HG03280 (cell line): ENCODE measurements at regions not wholly inside any gene's neighbourhood (a gene's known extent, or its start where the extent isn't known, plus 50 kb on each side); places are given as distances from the start of the nearest gene placed in this dataset.

Experiments
- ATAC-seq: cut with Tn5 transposase; IDR thresholded peaks from one replicate; pipeline ENCODE4 v1.9.1; 2021; ENCODE audit warnings: mild to moderate bottlenecking, moderate library complexity; ENCODE audit not compliant: unreplicated experiment

DNA sequence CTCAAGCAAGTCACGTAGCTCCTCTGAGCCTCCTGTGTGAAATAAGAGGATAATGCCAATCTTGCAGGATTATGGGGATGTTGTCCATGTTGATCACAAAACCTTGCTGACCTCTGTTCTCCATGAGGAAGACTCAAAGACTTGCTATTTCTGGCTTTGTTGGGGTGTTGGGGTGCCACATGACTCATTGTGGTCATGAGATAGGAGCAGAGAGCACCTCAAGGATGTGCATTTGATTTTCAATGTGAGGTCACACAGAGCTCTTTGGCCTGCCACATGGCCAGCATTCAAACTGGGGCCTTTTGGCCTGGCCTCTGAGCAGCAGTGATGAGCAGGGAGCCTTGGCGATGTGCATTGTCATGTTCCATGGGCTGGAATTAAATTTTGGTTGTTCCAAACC, 380.3 kb downstream of the GADD45G start:
- ATAC-seq, result no peak

DNA sequence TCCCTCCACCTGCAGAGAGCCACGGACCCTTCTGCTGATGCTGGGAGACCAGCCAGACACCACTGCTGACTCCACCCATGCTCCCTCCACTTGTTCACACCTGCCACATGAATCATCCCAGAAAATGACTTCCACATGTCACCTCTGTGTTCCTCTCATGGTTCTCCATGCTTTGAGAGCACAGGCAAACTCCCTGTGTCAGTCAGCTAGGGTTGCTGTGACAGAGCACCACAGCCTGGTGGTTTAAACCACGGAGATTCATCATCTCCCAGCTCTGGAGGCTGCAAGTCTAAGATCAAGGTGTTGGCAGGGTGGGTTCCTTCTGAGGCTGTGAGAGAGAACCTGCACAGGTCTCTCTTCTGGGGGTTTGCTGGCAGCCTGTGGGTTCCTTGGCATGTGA, 381.4 kb downstream of the GADD45G start:
- ATAC-seq, result no peak

DNA sequence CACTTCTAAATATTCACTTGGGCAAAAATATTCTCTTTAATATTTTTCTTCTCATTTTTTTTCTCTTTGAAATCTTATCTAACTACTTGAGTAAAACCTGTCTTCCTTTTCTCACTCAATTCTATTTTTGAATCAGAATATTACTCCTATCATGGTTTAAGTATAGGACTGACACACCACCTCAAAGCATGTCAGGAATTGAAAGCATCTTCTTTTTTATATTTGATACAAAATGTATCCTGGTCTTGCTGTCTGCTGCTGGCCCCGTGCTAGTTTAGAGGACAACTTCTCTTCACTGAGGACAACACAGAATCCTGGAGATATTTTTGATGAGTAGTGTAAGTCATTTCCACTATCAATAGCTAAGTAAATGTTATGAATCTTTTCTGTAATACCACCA, 383.6 kb downstream of the GADD45G start:
- ATAC-seq, result no peak

DNA sequence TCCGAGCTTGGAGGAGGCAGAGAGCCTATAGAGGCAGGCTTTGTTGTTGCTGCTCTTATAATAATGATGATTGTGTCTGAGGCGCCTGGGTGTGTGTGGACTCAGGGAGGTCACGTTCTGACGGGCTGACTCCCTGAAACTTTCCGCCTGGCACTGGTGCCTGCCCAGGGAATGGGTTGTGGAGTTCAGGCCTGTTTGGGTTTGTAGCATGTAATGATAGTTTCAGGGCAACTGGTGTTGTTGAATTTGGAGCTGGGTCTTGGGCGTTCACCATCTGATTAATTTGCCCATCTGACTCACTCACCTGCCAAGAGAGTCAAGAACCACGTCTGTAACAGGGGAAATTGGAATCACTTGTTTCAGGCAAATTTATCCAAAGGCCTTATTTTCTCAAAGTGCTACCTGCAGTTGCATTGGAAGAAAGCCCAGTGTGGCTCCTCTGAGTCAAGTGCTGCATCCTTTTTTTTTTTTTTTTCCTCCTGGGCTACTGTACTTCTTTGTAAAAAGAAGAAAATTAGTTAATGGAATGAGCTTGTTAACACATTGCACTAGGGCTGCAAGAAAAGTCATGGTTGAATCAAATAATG, 386.5 kb downstream of the GADD45G start:
- ATAC-seq, result no peak

DNA sequence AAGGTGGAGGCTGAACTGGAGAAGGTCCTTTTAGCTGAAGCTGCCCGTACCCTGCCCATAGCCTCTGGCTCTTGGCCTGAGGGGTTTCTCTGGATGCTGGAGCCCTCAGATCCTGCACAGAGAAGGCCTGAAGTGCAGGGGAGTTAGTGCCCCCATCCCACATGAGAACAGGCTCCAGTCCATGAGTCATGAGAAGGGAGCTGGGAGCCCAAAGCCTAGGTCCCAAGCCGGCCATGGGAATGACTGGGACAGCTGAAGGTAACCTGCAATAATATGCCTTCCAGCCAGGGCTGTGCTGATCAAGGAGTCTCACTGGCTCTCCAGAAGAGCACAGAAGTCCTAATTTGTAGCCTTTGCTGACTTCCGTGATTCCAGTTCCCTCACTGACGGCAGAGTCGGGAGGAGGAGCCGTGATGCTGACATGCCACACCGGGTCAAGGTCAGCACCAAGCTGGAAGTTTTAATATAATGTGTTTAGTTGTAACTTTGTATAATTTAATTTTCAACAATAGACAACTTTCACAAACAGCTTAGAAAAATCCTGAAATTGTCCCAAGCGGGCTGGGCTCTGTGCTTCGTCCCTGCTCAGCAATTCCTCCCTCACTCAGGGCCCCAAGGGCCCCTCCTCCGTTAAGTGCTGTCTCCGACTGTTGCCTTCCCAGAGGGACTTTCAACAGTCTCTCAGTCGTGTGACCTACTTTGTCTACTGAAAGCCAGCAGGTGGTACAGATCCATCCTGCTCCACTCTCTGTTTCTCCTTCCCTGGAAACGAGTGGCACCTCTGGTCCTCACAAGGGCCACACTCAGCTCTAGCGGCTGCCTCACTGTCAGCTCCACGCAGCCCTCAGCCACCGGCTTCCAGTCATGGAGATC, 387.8 kb downstream of the GADD45G start:
- no peak for ATAC-seq

DNA sequence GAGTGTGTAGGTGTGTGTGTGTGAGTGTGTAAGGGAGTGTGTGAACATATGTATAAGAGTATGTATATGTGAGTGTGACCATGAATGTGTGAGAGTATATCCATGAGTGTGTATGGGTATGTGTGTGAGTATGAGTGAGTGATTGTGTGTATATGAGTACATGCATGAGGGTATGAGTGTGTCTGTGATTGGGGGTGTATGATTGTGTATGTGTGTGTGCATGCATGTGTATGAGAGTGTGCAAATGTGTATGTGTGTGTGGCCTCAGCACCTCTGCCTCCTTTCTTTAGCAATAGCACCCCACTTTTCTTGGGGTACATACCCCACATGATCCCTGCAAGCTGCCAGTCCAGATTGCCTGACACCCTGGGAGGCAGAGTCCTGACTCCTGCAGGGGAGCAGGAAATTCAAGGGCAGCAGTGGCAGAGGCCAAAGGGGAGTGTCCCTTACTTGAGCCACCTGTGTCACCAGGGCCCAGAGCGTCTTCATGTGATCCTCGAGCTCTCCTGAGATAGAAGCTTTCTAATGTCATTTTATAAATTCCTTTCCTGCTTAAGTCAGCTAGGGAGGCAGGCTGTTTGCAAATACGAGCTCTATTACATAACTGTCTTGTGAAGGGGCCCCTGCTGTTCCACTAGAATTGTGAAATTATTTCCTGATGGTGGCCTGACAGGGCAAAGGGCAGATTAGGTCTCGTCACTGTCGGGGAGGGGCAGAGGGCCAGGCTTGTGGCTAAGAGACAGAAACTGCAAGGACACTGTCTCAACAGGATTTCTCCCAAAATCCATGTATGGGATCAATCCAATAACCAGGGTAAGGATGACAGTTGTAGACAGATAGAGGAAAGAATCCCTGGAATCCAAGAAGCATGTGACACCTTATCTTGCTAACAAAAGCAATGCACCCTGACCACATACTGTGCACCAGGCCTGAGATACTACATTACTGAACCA, 389.1 kb downstream of the GADD45G start:
- no peak for ATAC-seq

DNA sequence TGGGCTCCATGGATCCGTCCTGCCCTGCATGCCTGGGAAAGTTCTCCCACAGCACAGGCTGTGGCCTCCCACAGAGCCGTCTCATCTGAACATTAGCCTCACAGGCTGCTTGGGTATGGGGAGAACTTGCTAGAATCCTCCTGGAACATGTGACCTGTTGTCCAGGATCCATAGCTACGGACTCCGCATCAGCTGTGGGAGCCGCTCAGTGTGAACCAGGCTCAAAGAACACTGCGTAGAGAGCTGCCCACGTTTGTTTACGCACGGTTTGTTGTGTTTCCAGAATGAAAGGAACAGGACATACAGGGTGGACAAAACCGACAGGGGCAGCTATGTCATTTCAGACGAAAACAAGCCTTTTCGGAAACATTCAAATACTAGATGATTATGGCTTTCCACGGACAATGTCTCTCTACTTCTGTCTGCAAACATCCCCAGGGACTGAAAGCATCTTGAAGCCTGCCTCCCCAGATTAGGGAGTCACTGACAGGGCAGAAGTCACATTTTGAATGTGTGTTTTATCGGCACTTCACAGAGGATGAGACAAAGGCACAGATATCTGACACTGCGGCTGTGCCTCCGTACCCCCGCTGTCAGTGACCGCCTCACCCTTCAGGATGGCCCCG, 390.3 kb downstream of the GADD45G start:
- ATAC-seq, result no peak

DNA sequence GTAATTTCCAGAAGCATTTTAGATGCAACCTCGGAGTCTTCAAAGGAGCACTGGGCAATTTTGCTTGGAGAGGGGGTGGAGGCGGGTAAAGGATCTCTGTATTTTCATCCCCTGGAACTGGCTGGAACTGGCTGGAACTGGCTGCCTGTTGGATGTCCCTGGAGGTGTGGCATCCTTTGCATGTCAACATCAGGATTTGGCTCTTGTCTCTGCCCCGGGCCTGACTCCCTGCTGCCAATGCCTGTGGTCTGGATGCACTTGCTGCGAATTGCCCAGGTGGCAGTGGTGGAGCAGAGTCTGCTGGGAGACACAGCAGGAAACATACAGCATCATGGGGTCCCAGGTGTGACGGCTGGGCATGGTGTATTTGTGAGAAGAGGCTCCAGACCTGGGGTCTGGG, 391.3 kb downstream of the GADD45G start:
- ATAC-seq, result no peak

DNA sequence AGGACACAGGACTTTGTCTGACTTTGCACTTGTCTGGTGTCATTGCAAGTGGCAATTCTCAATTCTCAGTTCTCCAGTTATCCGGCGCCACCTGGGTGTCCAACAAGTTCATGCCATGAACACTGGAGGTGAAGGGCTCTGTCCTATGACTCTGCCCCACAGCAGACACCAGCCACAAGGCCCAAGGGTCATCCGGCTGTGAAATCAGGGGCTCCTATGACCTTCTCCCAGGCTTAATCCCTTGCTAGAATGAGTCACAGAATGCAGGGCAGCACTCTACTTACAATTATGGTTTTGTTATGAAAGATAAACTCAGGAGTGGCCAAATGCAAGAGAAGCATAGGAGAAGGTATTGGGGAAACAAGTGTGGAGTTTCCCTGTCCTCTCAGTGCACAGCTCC, 392.0 kb downstream of the GADD45G start:
- ATAC-seq, result no peak

DNA sequence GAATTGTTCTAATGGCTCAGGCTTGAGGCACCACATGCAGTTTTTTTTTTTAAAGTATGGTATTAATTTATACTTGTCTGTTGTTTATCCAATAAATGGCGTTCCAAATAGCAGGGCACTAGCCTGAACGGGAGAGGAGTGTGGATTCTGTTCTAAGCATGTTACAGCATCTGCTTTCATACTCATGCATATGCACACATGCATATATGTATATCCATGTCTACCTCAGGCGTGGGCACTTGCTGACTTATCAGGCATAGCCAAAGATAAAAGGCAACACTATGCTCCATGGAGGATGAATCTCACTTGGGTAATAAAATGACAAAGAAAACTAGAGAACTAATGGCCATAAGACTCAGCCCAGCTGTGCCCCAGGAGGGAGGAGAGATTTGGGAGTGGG, 393.8 kb downstream of the GADD45G start:
- ATAC-seq, result no peak

DNA sequence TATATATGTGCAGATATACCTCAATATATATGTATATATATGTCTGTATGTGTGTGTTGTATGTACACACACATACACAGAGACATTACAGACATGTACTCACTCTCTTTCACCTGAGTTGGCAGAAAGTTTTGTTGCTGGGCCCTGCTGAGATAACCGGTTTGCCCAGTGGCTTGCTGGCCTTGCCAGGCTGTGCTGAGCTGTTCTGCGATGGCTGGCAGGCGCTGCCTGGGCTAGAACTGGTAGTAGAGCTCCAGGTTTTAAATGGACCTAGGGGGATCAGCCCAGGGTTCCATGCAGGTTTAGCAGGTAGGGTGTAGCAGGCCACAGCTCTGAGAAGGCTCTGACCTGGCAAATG, 394.3 kb downstream of the GADD45G start:
- no peak for ATAC-seq

DNA sequence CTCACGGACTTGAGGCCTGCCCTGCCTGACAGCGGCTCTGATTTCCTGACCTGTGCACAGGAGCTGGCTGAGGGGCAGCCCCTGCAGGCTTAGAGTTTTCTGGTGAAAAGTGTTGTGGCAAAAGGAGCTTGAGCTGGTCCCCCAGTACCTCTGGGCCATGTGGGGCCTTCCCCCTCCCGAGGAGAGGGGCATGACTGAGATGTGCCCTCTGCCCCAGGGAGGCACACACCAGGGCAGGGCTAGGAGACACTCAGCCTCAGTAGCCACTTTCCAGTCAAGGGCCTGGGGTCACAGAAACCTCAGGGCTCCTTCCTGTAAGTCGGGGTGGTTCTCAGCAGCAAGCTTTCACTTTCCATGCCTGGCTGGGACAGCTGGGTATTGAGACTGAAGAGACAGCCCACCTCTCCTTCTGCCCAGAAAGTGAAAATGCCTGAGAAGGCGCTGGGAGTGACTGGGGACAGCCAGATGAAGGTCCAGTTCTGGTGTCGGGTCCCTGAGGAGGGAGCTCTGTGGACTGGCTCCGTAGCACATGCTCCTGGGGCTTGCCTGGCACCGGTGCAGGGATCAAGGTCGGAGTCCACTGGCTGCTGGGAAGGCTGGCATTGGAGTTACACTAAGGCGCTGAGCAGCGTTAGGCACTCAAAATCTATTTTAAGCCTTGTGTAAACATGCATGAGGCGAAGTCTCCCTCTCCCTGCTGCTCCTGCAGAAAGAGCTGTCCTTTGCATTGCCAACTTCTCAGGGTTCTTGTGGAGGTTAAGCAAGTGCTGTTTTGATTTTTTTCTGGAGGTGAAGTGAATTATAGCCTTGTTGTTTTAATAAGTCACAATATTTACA, 394.9 kb downstream of the GADD45G start:
- ATAC-seq, result peak; percentile 92

DNA sequence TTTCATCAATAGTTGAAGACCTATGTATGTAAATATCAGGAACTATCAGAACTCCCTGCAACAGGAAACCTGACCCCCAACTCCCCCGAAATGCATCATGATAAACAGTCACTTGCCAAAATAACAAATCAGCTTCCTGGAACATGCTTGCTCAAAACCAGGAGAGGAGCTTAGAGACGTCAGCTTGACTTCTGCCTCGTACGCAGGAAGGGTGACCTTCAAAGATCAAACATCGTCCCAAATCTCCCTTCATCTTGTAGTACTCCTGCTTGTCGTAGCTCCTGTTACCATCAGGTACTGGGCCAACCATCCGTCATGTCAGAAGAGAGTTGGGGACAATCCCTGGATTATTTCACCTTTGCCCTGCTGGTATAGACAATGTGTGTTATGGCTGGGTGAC, 396.1 kb downstream of the GADD45G start:
- no peak for ATAC-seq

DNA sequence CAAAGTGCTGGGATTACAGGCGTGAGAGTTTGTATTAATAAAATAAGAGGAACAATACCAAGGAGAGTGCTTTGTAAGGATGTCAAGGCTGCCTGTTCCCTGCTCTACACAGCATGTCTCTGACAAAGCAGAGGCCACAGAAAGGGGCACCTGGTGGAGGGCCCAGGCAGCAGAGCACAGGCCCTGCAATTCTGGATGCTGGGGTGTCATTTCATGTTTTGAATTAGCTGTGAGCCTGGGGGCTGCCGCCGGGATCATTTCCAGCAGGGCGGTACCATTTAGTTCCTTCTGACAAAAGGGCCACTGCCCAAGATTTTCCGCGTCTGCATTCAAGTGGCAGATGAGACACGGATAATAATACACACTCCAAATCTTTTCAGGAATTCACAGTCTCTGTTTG, 396.9 kb downstream of the GADD45G start:
- ATAC-seq, result no peak

DNA sequence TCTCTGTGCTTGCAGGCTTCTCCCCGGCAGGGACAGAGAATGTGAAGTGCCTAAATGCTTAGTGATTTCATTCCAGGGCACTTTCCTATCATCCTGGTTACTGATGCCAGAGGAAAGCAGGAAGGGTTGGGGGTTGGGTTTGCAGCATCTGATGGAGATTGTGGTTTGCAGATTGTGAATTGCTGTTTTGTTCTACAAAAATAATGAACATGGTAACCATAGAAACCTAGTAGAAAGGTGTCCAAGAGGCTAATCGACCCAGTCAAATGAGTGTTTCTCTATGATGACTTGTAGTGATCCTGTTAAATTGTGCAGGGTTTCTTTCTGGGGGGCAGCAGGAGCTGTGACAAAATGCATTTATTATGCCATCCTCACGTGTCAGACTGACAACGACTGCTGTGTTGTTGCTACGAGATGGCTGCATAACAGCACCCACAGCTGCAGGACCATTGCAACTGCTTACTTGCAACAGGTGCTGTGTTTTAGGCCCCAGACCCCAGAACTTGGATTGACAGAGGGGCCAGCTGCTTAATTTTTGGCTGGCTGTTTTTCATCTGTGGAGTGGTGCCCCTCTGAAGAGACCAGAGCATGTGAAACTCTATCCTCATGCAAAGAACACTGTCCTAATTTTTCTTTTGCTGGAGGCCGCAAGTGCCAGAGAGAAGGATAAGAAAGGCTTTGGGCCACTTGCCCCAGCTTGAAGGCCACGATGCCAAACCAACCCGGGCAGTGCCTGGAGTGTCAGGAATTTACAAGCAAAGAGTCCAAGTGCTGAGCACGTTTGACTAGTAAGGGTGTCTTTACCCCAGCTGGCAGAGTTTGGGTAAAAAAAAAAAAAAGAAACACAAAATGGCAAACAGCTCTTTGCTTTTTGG, 397.8 kb downstream of the GADD45G start:
- no peak for ATAC-seq

DNA sequence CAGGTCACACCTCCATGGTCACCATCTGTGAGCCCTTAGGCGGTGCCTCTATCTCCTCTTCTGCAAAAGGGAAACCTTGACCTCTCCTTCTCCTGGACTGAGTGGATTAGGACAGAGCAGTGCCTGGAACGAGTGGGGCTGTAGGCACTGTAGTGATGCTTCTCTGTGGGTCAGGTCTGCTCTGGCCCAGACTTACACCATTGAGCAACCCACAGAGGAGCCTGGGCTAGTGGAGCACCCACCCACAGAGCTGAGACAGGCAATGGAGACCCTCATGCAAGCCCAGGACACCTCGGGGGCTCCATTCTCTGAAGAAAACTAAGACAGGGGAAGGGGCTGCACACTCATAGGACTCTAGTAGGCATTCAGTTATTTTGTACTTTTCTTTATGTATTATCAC, 400.6 kb downstream of the GADD45G start:
- no peak for ATAC-seq

DNA sequence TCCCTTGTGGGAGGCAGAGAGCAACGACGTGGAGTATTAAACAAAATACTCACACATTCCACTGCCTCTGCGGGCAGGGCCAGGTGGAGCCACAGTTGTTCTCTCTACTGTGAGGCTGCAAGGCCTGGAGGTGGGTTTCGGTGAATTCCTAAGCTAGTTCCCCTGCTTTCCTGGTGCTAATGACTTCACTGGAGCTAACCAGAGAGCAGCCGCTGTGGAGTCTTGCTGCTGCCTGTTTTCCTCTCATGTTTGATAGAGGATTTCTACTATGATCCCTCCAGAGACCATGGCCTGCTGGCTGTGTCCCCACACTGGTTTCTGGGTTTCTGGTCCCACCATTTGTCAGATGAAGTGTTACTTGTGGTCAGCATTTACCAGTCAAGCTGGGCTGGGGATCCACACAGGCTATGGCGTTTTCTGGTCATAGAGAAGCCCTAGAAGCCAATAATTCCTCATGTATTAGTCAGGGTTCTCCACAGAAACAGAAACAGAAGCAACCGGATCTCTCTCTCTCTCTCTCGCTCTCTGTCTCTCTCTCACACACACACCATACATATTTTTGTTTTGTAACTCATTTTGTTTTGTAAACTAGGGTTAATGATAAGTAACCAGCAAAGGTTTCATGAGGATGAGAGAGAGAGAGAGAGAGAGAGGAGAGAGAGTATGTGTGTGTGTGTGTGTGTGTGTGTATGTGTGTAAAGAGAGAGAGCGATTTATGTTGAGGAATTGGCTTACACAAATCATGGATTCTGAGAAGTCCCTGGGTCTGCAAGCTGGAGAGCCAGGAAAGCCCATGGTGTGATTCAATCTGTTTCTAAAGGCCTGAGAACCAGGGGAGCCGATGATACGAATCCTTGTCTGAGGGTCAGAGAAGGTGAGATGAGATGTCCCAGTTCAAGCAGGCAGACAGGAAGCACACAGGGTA, 403.0 kb downstream of the GADD45G start:
- no peak for ATAC-seq

DNA sequence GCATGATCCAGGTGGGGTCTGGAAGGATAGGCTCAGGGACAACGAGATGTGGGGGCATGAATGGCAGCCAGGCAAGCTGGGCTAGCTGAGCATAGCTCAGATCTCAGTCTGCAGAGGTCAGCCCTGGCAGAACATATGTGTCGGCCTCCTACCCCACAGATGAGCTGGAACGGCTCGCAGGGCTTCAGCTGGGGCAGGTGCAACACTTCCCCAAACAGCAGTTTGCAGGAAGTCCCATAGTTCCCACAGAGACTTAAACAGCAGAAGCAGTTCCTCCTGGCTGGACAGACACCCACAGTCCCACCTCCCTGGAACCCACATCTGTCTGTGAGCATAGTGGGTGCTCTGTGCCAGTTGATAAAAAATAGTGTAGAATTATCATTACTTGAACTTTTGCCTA, 404.6 kb downstream of the GADD45G start:
- ATAC-seq, result no peak
